ENCODE measurements at regions not wholly inside any gene's neighbourhood (a gene's known extent, or its start where the extent isn't known, plus 50 kb on each side); places are given as distances from the start of the nearest gene placed in this dataset.

DNA sequence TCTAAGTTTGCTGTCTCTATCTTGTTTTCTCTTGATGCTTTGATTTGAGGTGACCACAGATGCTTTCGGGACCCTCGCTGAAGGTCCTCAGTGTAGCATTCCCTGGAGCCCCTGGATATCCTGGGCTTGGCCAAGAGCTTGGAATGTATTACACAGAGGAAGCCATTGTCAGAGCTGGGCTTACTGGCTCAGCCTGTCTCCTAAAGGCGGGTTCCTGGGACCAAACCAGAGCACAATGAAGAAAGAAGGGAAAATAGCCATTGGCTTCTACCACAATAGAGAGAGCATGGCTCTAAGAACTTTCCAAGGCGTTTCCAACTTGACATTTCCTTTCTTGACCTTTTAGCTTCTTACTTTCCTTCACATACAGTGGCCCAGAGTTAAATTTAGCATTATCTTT, 229.3 kb downstream of the HS3ST3A1 start:
- Histone ChIP-seq H3K79me2 (ENCODE audit: insufficient read depth, low read length) (no peaks in the 10 kb centered on the region), H3K4me2 (replicated peaks; ENCODE audit: extremely low read depth, low read length, poor library complexity, severe bottlenecking) (no peak overlapping the region), H3K27ac (ENCODE audit: low read depth in 1 of 2, low read length in 2 of 2) (no peak overlapping the region), H3K4me3 (replicated peaks in 1 of 3; ENCODE audit: low read depth in 2 of 3, low read length in 3 of 3) (no peak overlapping the region), H3K36me3 (replicated peaks in 1 of 2; ENCODE audit: control insufficient read depth in 1 of 2, insufficient read depth in 2 of 2, low read length in 2 of 2) (no peaks in the 10 kb centered on the region), H3K9ac (ENCODE audit: insufficient read depth, low read length, poor library complexity, severe bottlenecking) (no peak overlapping the region), H3K27me3 (ENCODE audit: control insufficient read depth in 2 of 2, insufficient read depth in 2 of 2, low read length in 2 of 2) (no peaks in the 10 kb centered on the region), H3K4me1 (ENCODE audit: control insufficient read depth in 1 of 2, insufficient read depth in 2 of 2, low read length in 2 of 2) (no peaks in the 10 kb centered on the region), H3K9me3 (replicated peaks in 1 of 2; ENCODE audit: control insufficient read depth in 1 of 2, insufficient read depth in 1 of 2, low read length in 2 of 2) (no peaks in the 10 kb centered on the region), H4K20me1 (ENCODE audit: insufficient read depth, low read length) (no peaks in the 10 kb centered on the region), H2AFZ (ENCODE audit: insufficient read depth, low read depth, low read length, poor library complexity, severe bottlenecking) (no peak overlapping the region)
- DNase-seq = no peak
- Mint-ChIP-seq H3K27me3 (ENCODE audit: low read depth in 3 of 3) (peaks cover 0 to 4% (median 2%) of the 10 kb centered on the region in 3 donors), H3K36me3 (no peaks in the 10 kb centered on the region), H3K27ac (no peak overlapping the region), H3K4me1 (no peaks in the 10 kb centered on the region), H3K4me3 (no peak overlapping the region), H3K9me3 (peaks cover 0 to 4% (median 0%) of the 10 kb centered on the region in 7 donors)
- intact Hi-C loops (cut with micrococcal nuclease) = no loop called here
- TF ChIP-seq, protein P1, sequence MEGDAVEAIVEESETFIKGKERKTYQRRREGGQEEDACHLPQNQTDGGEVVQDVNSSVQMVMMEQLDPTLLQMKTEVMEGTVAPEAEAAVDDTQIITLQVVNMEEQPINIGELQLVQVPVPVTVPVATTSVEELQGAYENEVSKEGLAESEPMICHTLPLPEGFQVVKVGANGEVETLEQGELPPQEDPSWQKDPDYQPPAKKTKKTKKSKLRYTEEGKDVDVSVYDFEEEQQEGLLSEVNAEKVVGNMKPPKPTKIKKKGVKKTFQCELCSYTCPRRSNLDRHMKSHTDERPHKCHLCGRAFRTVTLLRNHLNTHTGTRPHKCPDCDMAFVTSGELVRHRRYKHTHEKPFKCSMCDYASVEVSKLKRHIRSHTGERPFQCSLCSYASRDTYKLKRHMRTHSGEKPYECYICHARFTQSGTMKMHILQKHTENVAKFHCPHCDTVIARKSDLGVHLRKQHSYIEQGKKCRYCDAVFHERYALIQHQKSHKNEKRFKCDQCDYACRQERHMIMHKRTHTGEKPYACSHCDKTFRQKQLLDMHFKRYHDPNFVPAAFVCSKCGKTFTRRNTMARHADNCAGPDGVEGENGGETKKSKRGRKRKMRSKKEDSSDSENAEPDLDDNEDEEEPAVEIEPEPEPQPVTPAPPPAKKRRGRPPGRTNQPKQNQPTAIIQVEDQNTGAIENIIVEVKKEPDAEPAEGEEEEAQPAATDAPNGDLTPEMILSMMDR (IDR thresholded peaks at IDR 0.05) = no peak
- 93% methylated on average over 3 of the region's 4 CpGs for WGBS (ENCODE audit: insufficient coverage)

DNA sequence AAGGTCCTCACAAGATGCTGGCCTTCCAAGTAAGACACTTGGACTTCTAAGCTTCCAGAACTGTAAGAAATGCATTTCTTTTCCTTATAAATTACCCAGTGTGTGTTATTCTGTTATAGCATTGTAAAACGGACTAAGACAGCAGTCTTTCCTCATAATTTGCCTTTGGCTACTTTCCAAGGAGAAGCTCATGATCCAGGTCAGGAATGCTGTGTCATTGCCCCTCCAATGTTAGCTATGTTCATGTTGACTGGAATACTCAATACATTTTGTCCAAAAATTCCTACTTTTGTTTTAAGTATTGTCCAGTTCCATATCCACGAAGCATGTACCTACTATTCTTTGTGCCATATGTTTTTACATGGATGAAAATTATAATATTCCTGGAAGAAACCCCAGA, 234.6 kb downstream of the HS3ST3A1 start:
- Histone ChIP-seq H3K79me2 (ENCODE audit: insufficient read depth, low read length) (no peaks in the 10 kb centered on the region), H3K36me3 (replicated peaks in 1 of 2; ENCODE audit: control insufficient read depth in 1 of 2, insufficient read depth in 2 of 2, low read length in 2 of 2) (no peaks in the 10 kb centered on the region), H3K27ac (ENCODE audit: low read depth in 1 of 2, low read length in 2 of 2) (no peak overlapping the region), H2AFZ (ENCODE audit: insufficient read depth, low read depth, low read length, poor library complexity, severe bottlenecking) (no peak overlapping the region), H4K20me1 (ENCODE audit: insufficient read depth, low read length) (no peaks in the 10 kb centered on the region), H3K27me3 (ENCODE audit: control insufficient read depth in 2 of 2, insufficient read depth in 2 of 2, low read length in 2 of 2) (no peaks in the 10 kb centered on the region), H3K4me2 (replicated peaks; ENCODE audit: extremely low read depth, low read length, poor library complexity, severe bottlenecking) (no peak overlapping the region), H3K9me3 (replicated peaks in 1 of 2; ENCODE audit: control insufficient read depth in 1 of 2, insufficient read depth in 1 of 2, low read length in 2 of 2) (no peaks in the 10 kb centered on the region), H3K4me3 (replicated peaks in 1 of 3; ENCODE audit: low read depth in 2 of 3, low read length in 3 of 3) (no peak overlapping the region), H3K4me1 (ENCODE audit: control insufficient read depth in 1 of 2, insufficient read depth in 2 of 2, low read length in 2 of 2) (no peaks in the 10 kb centered on the region), H3K9ac (ENCODE audit: insufficient read depth, low read length, poor library complexity, severe bottlenecking) (no peak overlapping the region)
- intact Hi-C loops (cut with micrococcal nuclease) = no loop called here
- Mint-ChIP-seq H3K27me3 (ENCODE audit: low read depth in 3 of 3) (peaks cover 0 to 4% (median 0%) of the 10 kb centered on the region in 3 donors), H3K36me3 (no peaks in the 10 kb centered on the region), H3K4me1 (no peaks in the 10 kb centered on the region), H3K9me3 (peaks cover 0 to under 1% (median 0%) of the 10 kb centered on the region in 7 donors), H3K4me3 (no peak overlapping the region), H3K27ac (no peak overlapping the region)
- WGBS (ENCODE audit: insufficient coverage) = no CpG with 5 or more reads among the region's 2 CpGs
- no peak for DNase-seq
- TF ChIP-seq, protein P1 (IDR thresholded peaks at IDR 0.05) = no peak

Data from CD14-positive monocyte (primary cell).